AG10803 (cell line): ENCODE measurements at regions not wholly inside any gene's neighbourhood (a gene's known extent, or its start where the extent isn't known, plus 50 kb on each side); places are given as distances from the start of the nearest gene placed in this dataset.

ENCODE experiments used
- DNase-seq: peaks from one replicate; pipeline ENCODE4 v3.0.0; 2010; ENCODE audit warnings: low read depth
- H3K4me3 ChIP-seq: 2 replicates; pipeline ENCODE4 v1.5.1; 2011; ENCODE audit warnings: mild to moderate bottlenecking, low read length, control low read depth
- CTCF ChIP-seq: conservative IDR thresholded peaks from 2 replicates; pipeline ENCODE4 v1.5.1; 2011; ENCODE audit warnings: mild to moderate bottlenecking, low read length, control low read depth, inconsistent platforms

- DNase-seq, result no peak
- TF ChIP-seq CTCF, result no peak
- no peak overlapping the region for H3K4me3 ChIP-seq
Measured at GRCh38 chr2:84247532-84247931, 211.5 kb downstream of the SUCLG1 start.

DNA sequence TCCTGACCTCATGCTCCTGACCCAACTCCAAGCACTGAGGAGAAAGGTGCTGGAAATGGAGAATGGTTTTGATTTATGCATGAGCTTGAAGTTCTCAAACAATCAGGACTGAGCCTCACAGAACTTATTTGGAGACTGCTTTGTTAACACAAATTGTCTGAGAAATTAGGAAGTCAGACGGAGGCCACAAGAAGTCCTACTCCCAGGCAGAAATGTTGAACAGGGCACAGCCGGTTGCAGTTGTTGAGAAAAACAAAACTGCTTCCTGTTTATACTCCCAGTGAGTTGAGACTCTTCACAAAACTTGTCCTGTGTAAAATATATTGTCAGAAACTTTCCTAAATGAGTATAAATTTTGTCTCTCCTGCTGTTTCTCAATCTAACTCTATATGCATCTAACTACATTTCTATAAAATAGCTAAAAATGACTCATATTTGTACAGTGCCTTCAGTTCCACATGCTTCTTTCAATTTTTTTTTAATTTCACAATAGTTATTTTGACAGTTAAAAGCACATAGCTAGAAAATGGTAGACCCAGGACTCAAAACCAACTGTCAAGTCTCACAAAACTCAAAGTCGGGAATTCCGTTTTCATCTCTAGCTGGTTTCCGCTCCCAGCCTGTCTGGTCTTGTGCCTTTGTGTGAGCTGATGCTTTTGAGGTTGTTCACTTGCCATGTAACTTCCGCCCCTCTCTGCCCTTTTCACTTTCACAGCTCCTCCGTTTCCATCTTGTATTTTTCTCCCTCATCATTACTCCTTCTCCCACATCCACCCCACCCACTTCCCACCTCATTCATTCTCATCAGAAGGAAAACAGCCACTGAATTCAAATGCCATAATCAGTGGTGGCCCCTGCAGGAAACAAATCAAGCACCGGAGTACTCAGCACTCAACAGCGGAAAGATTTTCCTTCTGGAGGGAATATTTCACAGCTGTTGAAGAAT, 215.0 kb downstream of the SUCLG1 start:
- TF ChIP-seq CTCF, result no peak
- DNase-seq, result no peak
- H3K4me3 ChIP-seq, result no peak overlapping the region

DNA sequence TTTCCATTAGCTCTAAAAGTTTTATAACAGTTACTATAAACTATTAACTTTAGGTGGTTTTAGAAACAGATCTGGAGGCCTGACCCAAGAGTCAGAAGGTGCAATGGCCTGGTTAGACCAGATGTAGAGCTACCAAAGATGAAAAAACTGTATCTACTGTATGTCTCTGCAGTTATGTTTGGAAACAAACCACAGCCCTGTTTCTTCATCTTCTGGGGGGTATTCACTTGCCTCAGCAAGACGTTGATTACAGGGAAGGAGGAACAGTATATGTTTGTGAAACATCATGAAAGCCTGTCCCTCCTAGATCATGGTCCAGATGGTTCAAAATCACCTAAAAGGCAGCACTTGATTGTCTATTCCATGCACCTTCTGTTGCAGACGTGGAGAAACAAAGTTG, 220.2 kb downstream of the SUCLG1 start:
- H3K4me3 ChIP-seq, result no peak overlapping the region
- no peak for TF ChIP-seq CTCF
- no peak for DNase-seq

DNA sequence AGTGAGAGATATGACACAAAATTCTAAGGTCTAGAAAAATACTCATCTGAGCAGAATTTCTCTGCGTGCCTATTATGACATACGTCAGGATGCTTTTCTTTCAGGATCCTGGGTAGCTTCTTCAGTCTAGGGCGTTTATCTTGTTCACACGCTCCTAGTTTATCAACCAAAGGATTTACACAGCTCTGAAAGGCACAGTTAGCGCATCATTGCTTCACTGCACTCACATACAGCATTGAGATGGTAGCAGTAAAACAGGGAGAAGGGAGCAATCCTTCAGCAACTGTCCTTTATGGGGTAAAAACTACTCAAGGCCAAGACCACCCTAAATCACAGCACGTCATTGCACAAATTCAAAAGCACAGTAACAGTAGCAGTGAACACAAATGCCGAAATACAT, 222.8 kb downstream of the SUCLG1 start:
- TF ChIP-seq CTCF, result no peak
- H3K4me3 ChIP-seq, result no peak overlapping the region
- DNase-seq, result no peak

GRCh38 chr2:84234103-84234502, 225.0 kb downstream of the SUCLG1 start:
- DNase-seq, result no peak

DNA sequence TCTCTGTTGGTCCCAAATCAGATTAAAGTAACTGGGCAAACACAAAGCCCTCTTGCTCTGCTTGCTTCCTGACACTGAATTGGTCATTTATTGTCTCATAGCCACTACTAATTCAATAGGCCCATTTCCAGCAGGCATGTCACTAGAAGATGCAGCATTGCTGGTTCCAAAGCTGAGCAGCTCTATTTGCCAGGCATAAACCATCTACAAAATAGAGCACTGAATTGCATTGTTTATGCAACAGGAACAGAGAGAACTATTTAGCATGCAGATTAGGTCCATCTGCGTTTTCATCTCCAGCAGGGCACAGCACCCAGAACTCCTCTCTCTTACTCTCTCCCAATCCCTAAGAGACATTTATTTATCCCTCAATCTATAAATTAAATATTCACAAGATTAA, 227.6 kb downstream of the SUCLG1 start:
- no peak for DNase-seq
- no peak for TF ChIP-seq CTCF
- no peak overlapping the region for H3K4me3 ChIP-seq

More at GRCh38 chr2:84234103-84234502, 225.0 kb downstream of the SUCLG1 start:
- no peak for TF ChIP-seq CTCF
- H3K4me3 ChIP-seq, result no peak overlapping the region

DNA sequence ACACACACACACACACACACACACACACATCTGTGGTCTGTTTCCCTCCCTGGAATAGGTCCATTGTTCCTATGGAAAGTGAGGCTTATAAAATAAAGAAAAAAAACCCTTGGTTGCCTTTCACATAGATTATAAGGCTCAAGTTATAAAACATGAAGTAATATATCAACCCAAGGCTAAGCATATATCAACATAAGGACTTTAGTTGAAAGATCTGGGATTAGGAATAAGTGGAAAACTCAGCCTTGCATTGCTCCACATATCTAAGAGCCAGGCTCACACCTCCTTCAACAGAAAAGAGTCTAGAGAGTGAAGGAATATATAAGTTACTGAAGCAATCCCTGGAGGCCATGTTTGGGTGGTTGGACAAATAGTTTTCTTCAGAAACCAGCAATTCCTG, 235.0 kb downstream of the SUCLG1 start:
- no peak for DNase-seq
- no peak for TF ChIP-seq CTCF
- no peak overlapping the region for H3K4me3 ChIP-seq
